GM18868 (cell line): ENCODE measurements at regions not wholly inside any gene's neighbourhood (a gene's known extent, or its start where the extent isn't known, plus 50 kb on each side); places are given as distances from the start of the nearest gene placed in this dataset.

Experiments used
- ATAC-seq: cut with Tn5 transposase; IDR thresholded peaks from one replicate; pipeline ENCODE4 v1.9.1; 2021; ENCODE audit warnings: mild to moderate bottlenecking, moderate library complexity; ENCODE audit not compliant: unreplicated experiment

DNA sequence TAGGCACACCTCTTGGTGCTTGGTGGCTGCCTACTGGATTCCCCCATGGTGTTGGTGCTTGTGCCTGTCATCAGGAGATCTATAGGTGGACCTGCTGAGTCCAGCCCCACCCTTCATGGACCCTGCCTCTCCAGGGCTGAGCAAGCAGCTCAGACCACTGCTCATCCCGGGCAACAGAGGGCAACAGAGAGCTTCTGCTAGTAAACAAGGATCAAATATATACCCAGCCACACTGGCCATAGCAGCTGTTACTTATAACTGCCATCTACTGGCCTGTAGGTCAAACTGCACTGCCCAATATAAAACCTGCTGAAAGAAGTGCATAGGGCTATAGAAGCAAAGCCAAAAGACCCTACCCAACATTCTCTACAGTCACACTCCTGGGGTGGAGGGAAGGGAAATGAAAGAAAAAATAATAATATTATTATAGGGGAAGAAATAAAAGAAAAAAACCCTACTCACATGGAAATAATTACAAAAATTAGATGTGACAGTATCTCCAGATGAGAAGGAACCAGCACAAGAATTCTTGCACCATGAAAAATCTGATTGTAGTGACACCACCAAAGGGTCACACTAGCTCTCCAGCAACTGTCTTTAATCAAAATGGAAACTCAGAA, 54.9 kb upstream of the ZNF800 start:
- ATAC-seq: peak; percentile 100

DNA sequence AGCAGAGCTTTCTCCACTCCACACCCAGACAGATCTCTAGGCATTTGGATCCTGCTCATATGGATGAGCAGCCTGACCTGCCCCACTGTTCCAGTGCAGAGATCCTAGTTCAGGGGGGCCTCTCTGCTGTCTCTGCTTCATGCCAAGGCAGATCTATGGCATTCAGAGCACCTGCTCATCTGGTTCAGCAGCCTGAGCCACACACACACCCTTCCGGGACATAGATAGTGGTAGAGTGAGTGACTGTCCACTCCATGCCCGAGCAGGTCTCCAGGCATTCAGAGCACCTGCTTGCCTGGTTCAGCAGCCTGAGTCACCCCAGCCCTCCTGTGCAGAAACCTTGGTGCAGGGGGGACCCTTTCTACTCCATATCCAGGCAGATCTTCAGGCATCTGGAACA, 54.3 kb upstream of the ZNF800 start:
- ATAC-seq: no peak
